DND-41 (cell line): ENCODE measurements at regions not wholly inside any gene's neighbourhood (a gene's known extent, or its start where the extent isn't known, plus 50 kb on each side); places are given as distances from the start of the nearest gene placed in this dataset.

Experiments
- ATAC-seq: fragments of 200-7000 bp; cut with Tn5 transposase; 3 replicates; pipeline ENCODE4 v1.9.1; 2021; ENCODE audit warnings: low read depth; ENCODE audit not compliant: insufficient read depth
- DNase-seq: peaks from one replicate; pipeline ENCODE4 v3.0.0-alpha.2; 2020
- H2AFZ ChIP-seq: 2 replicates; pipeline ENCODE4 v1.6.0; 2012; ENCODE audit warnings: low read depth, low read length
- H3K27ac ChIP-seq: 2 replicates; pipeline ENCODE4 v1.5.1; 2012; ENCODE audit warnings: low read length, inconsistent platforms
- H3K27me3 ChIP-seq: fragments of 200-600 bp; sonication (generic); 2 replicates; pipeline ENCODE4 v1.6.0; 2012; ENCODE audit warnings: low read length, mild to moderate bottlenecking, inconsistent platforms; ENCODE audit not compliant: insufficient read depth, poor library complexity
- H3K36me3 ChIP-seq: 2 replicates; pipeline ENCODE4 v1.5.1; 2012; ENCODE audit warnings: low read length, inconsistent platforms; ENCODE audit not compliant: insufficient read depth
- H3K4me1 ChIP-seq: 2 replicates; pipeline ENCODE4 v1.5.1; 2012; ENCODE audit warnings: mild to moderate bottlenecking, low read length; ENCODE audit not compliant: insufficient read depth
- H3K4me2 ChIP-seq: 2 replicates; pipeline ENCODE4 v1.6.0; 2012; ENCODE audit warnings: mild to moderate bottlenecking, moderate library complexity, low read length, inconsistent platforms; ENCODE audit not compliant: insufficient read depth
- H3K4me3 ChIP-seq, 2 experiments: fragments of 200-600 bp in 1 of 2; shearing (Covaris generic) in 1 of 2; 2 replicates each; pipeline ENCODE4 v1.5.1; 2012 to 2016; ENCODE audit warnings: inconsistent platforms in 2 of 2, low read length in 2 of 2, mild to moderate bottlenecking in 2 of 2, low read depth in 1 of 2, moderate library complexity in 1 of 2
- H3K79me2 ChIP-seq: 2 replicates; pipeline ENCODE4 v1.6.0; 2012; ENCODE audit warnings: low read length, inconsistent platforms; ENCODE audit not compliant: insufficient read depth
- H3K9ac ChIP-seq: 2 replicates; pipeline ENCODE4 v1.6.0; 2012; ENCODE audit warnings: low read depth, mild to moderate bottlenecking, inconsistent platforms, low read length, moderate library complexity
- H3K9me3 ChIP-seq: 2 replicates; pipeline ENCODE4 v1.5.1; 2012; ENCODE audit warnings: low read length, moderate library complexity, mild to moderate bottlenecking, inconsistent platforms; ENCODE audit not compliant: insufficient read depth, severe bottlenecking
- H4K20me1 ChIP-seq: 2 replicates; pipeline ENCODE4 v1.6.0; 2012; ENCODE audit warnings: low read length; ENCODE audit not compliant: insufficient read depth
- EZH2 ChIP-seq: IDR thresholded peaks from 3 replicates; pipeline ENCODE4 v1.6.1; 2012; ENCODE audit warnings: borderline replicate concordance, low read depth, mild to moderate bottlenecking, moderate library complexity, low read length, inconsistent platforms; ENCODE audit not compliant: severe bottlenecking
- TF ChIP-seq, protein P1 (sequence below): IDR thresholded peaks from 2 replicates; pipeline ENCODE4 v1.5.1; 2012; ENCODE audit warnings: borderline replicate concordance, low read length, moderate library complexity, mild to moderate bottlenecking; ENCODE audit not compliant: poor library complexity, severe bottlenecking; ENCODE audit errors: extremely low read depth

DNA sequence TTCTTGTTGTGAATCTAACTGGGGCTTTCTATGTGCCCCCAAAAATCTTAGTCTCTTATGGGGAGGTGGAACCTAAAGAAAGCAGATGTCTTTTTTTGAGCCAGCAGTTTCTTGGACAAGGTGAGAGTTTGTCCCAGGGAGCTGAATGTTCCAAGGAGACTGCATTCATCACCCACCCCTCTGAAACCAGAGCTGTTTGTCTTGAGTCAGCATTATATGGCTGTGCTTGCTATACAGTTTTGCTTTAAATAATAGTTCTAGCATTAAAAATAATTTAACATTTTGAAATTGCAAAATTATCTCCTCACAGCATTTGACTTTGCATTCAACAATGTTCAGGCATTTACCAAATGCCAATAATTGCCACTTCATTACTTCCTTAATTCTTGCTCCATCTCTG is 813.3 kb downstream of the BCL11B start:
- Histone ChIP-seq H3K9me3 (no peaks in the 10 kb centered on the region), H3K9ac (no peak overlapping the region), H3K79me2 (no peaks in the 10 kb centered on the region), H3K27ac (no peak overlapping the region), H2AFZ (no peak overlapping the region), H3K27me3 (no peaks in the 10 kb centered on the region), H4K20me1 (no peaks in the 10 kb centered on the region), H3K4me1 (no peaks in the 10 kb centered on the region), H3K4me3 (no peak overlapping the region), H3K36me3 (no peaks in the 10 kb centered on the region), H3K4me2 (no peak overlapping the region)
- TF ChIP-seq, protein P1, sequence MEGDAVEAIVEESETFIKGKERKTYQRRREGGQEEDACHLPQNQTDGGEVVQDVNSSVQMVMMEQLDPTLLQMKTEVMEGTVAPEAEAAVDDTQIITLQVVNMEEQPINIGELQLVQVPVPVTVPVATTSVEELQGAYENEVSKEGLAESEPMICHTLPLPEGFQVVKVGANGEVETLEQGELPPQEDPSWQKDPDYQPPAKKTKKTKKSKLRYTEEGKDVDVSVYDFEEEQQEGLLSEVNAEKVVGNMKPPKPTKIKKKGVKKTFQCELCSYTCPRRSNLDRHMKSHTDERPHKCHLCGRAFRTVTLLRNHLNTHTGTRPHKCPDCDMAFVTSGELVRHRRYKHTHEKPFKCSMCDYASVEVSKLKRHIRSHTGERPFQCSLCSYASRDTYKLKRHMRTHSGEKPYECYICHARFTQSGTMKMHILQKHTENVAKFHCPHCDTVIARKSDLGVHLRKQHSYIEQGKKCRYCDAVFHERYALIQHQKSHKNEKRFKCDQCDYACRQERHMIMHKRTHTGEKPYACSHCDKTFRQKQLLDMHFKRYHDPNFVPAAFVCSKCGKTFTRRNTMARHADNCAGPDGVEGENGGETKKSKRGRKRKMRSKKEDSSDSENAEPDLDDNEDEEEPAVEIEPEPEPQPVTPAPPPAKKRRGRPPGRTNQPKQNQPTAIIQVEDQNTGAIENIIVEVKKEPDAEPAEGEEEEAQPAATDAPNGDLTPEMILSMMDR: no peak
- no peak for TF ChIP-seq EZH2
- no peak for DNase-seq
- ATAC-seq: no peak

DNA sequence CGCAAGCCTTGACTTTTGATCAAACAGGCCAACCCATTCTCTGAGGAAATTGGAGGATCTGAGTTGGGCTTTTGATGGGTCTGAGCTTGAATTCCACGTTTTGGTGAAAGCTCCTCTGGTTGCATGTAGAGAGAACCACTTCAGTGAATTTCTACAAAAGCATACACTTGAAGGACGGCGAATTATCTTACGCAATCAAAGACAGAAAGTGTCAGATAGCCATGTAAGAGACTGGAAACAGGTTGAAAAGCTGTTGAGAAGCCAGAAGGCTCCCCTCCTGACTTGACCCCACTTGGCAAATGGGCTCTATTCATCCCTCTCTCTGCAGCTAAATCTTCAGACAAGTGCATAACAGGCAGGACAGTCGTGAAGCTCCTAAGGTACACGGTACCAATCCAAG is 809.1 kb downstream of the BCL11B start:
- DNase-seq: no peak
- H4K20me1 ChIP-seq: no peaks in the 10 kb centered on the region
- H3K4me3 ChIP-seq: no peak overlapping the region
- H3K4me1 ChIP-seq: no peaks in the 10 kb centered on the region
- no peak overlapping the region for H3K9ac ChIP-seq
- H3K79me2 ChIP-seq: no peaks in the 10 kb centered on the region
- TF ChIP-seq, protein P1: no peak
- no peak for TF ChIP-seq EZH2
- H3K36me3 ChIP-seq: no peaks in the 10 kb centered on the region
- H3K27ac ChIP-seq: no peak overlapping the region; the same call in 1 of the 2 replicates
- no peak for ATAC-seq
- no peak overlapping the region for H3K4me2 ChIP-seq
- no peaks in the 10 kb centered on the region for H3K9me3 ChIP-seq
- H2AFZ ChIP-seq: no peak overlapping the region
- H3K27me3 ChIP-seq: no peaks in the 10 kb centered on the region

DNA sequence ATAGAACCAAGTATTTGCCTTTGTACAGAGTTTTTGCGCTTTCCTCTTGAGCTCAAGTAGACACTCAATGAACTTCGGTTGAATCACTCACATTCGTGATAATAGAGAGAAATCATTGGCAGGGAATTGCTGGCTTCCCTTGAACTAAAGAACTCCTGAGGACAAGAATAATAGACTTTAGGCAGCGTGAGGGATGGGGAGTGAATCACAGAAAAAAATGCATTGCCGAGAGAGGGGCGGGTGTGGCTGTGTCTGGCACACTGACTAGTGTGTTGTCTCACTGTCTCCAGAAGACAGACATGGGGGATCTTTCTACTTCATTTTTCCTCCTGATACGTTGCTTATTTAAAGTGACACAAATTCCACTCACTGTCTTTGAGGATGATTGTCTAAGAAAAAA is 805.2 kb downstream of the BCL11B start:
- Histone ChIP-seq H3K4me3 (no peak overlapping the region), H2AFZ (no peak overlapping the region), H3K27me3 (no peaks in the 10 kb centered on the region), H3K27ac (no peak overlapping the region), H3K4me1 (0 out of 2 replicates have a peak, but pooled peaks cover 2% of the 10 kb centered on the region), H3K79me2 (no peaks in the 10 kb centered on the region), H4K20me1 (no peaks in the 10 kb centered on the region), H3K9ac (no peak overlapping the region), H3K36me3 (no peaks in the 10 kb centered on the region), H3K9me3 (no peaks in the 10 kb centered on the region), H3K4me2 (no peak overlapping the region)
- TF ChIP-seq, protein P1: no peak
- TF ChIP-seq EZH2: no peak
- ATAC-seq (no peak), DNase-seq (no peak)

DNA sequence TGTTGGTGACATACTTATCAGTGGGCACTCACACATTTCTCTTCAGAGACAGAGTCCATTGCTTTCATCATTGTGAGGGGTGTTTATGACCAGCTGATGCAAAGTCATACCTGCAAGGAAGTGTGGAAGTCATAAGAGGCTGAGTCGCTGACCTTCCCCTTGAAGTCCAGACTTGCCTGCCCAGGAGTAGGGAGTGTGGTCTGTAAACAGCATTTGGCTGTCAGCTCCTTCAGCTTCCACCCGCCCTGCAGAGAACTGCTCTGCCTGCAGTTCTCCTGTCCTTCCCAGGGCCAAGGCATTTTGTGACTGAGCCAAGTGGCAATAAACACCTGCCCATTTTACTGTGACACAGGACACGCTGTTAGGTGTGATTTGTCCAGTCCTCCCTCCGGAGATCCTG is 801.3 kb downstream of the BCL11B start:
- no peak overlapping the region for H3K9ac ChIP-seq
- no peak for DNase-seq
- TF ChIP-seq, protein P1: no peak
- no peak for TF ChIP-seq EZH2
- no peak overlapping the region for H3K4me3 ChIP-seq
- no peaks in the 10 kb centered on the region for H3K36me3 ChIP-seq
- H2AFZ ChIP-seq: no peak overlapping the region
- ATAC-seq: no peak
- no peaks in the 10 kb centered on the region for H4K20me1 ChIP-seq
- H3K4me1 ChIP-seq: 0 out of 2 replicates have a peak, but pooled peaks cover 2% of the 10 kb centered on the region
- no peaks in the 10 kb centered on the region for H3K27me3 ChIP-seq
- no peaks in the 10 kb centered on the region for H3K9me3 ChIP-seq
- H3K27ac ChIP-seq: no peak overlapping the region
- no peaks in the 10 kb centered on the region for H3K79me2 ChIP-seq
- H3K4me2 ChIP-seq: no peak overlapping the region
